ENCODE measurements at regions not wholly inside any gene's neighbourhood (a gene's known extent, or its start where the extent isn't known, plus 50 kb on each side); places are given as distances from the start of the nearest gene placed in this dataset.

DNA sequence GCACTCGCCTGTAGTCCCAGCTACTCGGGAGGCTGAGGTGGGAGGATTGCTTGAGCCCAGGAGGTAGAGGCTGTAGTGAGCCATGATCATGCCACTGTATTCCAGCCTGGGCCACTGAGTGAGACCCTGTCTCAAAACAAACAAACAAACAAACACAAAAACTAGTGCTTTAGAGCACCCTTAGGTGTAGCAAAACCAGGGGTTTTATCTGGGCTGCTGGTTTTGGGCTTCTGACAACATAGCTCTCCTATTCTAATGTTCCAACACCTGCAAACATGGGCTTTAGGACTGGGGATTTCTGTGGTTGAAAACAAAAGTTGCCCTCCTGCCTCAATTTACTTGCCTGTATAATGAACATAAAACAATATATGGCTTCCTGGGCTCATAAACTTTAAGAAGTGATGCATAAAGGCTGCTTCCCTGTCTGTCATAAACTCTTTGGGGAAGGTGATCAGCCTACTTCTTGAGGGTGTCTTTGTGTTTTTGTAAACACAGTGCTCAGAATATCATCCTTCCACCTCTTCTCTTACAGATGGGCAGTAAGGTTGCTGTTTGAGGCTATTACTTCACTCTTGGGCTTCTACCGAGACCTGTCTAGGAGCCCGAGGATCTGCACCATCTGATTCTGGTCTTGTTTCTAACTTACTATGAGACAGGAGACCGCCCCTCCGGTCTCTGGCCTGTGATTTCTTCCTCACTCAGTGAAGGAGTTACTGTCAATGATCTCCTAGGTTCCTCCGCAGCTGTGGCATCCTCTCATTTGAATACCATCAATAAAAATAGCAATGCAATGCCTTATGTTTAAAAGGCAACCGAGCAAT, 246.5 kb downstream of the MYCN start:
- Histone ChIP-seq H3K9me2 (ENCODE audit: low read depth, low read length) (no peaks in the 10 kb centered on the region), H3K79me2 (ENCODE audit: insufficient read depth, low read length) (no peaks in the 10 kb centered on the region), H3K36me3 (ENCODE audit: insufficient read depth, low read length) (no peaks in the 10 kb centered on the region), H3K9me3 (ENCODE audit: low read length) (no peaks in the 10 kb centered on the region), H3K4me2 (ENCODE audit: low read length) (no peak overlapping the region), H3K4me3 (ENCODE audit: low read depth, low read length, poor library complexity, severe bottlenecking) (no peak overlapping the region), H3K9ac (ENCODE audit: low read length) (no peak overlapping the region), H3K27me3 (ENCODE audit: insufficient read depth, low read length) (no peaks in the 10 kb centered on the region), H3K27ac (ENCODE audit: low read depth, low read length, poor library complexity, severe bottlenecking) (no peak overlapping the region), H3F3A (ENCODE audit: insufficient read depth, low read length) (no peaks in the 10 kb centered on the region), H3K4me1 (ENCODE audit: insufficient read depth, low read length, severe bottlenecking) (no peaks in the 10 kb centered on the region), H4K20me1 (ENCODE audit: insufficient read depth, low read length) (no peaks in the 10 kb centered on the region), H2AFZ (ENCODE audit: low read length) (no peak overlapping the region)
- TF ChIP-seq EZH2 (IDR thresholded peaks at IDR 0.05; ENCODE audit: borderline replicate concordance, low read length): no peak
- TF ChIP-seq, protein P1, sequence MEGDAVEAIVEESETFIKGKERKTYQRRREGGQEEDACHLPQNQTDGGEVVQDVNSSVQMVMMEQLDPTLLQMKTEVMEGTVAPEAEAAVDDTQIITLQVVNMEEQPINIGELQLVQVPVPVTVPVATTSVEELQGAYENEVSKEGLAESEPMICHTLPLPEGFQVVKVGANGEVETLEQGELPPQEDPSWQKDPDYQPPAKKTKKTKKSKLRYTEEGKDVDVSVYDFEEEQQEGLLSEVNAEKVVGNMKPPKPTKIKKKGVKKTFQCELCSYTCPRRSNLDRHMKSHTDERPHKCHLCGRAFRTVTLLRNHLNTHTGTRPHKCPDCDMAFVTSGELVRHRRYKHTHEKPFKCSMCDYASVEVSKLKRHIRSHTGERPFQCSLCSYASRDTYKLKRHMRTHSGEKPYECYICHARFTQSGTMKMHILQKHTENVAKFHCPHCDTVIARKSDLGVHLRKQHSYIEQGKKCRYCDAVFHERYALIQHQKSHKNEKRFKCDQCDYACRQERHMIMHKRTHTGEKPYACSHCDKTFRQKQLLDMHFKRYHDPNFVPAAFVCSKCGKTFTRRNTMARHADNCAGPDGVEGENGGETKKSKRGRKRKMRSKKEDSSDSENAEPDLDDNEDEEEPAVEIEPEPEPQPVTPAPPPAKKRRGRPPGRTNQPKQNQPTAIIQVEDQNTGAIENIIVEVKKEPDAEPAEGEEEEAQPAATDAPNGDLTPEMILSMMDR (IDR thresholded peaks at IDR 0.05; ENCODE audit: low read length): no peak

- no peaks in the 10 kb centered on the region for H3K36me3 ChIP-seq (ENCODE audit: insufficient read depth, low read length)
- TF ChIP-seq, protein P1 (IDR thresholded peaks at IDR 0.05; ENCODE audit: low read length): no peak
- no peak for TF ChIP-seq EZH2 (IDR thresholded peaks at IDR 0.05; ENCODE audit: borderline replicate concordance, low read length)
- no peak overlapping the region for H3K9ac ChIP-seq (ENCODE audit: low read length)
- no peak overlapping the region for H3K4me2 ChIP-seq (ENCODE audit: low read length)
- H3K79me2 ChIP-seq (ENCODE audit: insufficient read depth, low read length): no peaks in the 10 kb centered on the region
- no peaks in the 10 kb centered on the region for H3F3A ChIP-seq (ENCODE audit: insufficient read depth, low read length)
- H3K9me2 ChIP-seq (ENCODE audit: low read depth, low read length): no peaks in the 10 kb centered on the region
- H2AFZ ChIP-seq (ENCODE audit: low read length): no peak overlapping the region
- no peaks in the 10 kb centered on the region for H3K27me3 ChIP-seq (ENCODE audit: insufficient read depth, low read length)
- no peak overlapping the region for H3K27ac ChIP-seq (ENCODE audit: low read depth, low read length, poor library complexity, severe bottlenecking)
- no peaks in the 10 kb centered on the region for H3K9me3 ChIP-seq (ENCODE audit: low read length)
- H3K4me1 ChIP-seq (ENCODE audit: insufficient read depth, low read length, severe bottlenecking): no peaks in the 10 kb centered on the region
- H3K4me3 ChIP-seq (ENCODE audit: low read depth, low read length, poor library complexity, severe bottlenecking): no peak overlapping the region
- no peaks in the 10 kb centered on the region for H4K20me1 ChIP-seq (ENCODE audit: insufficient read depth, low read length)
Observed at GRCh38 chr2:16185801-16186272, 245.5 kb downstream of the MYCN start.

DNA sequence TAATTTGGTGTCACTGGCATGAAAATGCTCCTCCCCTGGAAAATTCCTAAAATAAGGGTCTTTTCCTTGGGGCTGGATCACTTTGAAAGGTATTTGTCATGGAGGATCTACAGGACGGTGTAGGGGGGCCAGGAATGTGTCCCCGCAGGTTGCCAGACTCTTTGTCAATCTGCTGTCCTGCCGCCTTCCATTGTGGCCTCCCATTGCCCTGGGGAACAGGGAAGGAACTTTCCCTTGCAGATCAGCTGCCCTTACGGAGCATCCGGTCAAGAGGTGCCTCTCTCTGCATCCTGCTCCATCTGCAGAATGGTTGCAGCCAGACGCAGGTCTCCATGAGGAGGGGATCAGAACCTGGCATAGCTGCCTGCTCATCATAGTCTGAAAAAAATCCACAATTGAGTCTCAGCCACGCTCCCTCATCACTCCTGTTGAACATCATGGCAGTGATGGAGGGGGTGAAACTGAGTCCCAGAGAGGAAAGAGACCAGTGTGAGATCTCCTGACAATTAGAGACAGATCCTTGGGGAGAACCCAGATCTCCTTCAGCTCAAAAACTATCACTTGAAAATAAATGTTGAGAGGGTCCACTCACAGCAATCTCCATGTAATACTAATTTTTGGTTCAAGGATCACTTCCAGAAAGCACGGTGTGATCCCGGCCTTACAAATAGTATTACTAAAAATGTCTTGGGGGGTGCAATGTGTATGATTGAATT, 244.8 kb downstream of the MYCN start:
- H2AFZ ChIP-seq (ENCODE audit: low read length): no peak overlapping the region
- no peaks in the 10 kb centered on the region for H3K9me3 ChIP-seq (ENCODE audit: low read length)
- no peaks in the 10 kb centered on the region for H3K36me3 ChIP-seq (ENCODE audit: insufficient read depth, low read length)
- H3K27me3 ChIP-seq (ENCODE audit: insufficient read depth, low read length): no peaks in the 10 kb centered on the region
- H3K9ac ChIP-seq (ENCODE audit: low read length): no peak overlapping the region
- H3K4me1 ChIP-seq (ENCODE audit: insufficient read depth, low read length, severe bottlenecking): no peaks in the 10 kb centered on the region
- H3K4me3 ChIP-seq (ENCODE audit: low read depth, low read length, poor library complexity, severe bottlenecking): no peak overlapping the region
- TF ChIP-seq, protein P1 (IDR thresholded peaks at IDR 0.05; ENCODE audit: low read length): no peak
- TF ChIP-seq EZH2 (IDR thresholded peaks at IDR 0.05; ENCODE audit: borderline replicate concordance, low read length): no peak
- no peaks in the 10 kb centered on the region for H3K9me2 ChIP-seq (ENCODE audit: low read depth, low read length)
- no peaks in the 10 kb centered on the region for H3K79me2 ChIP-seq (ENCODE audit: insufficient read depth, low read length)
- H3F3A ChIP-seq (ENCODE audit: insufficient read depth, low read length): no peaks in the 10 kb centered on the region
- H4K20me1 ChIP-seq (ENCODE audit: insufficient read depth, low read length): no peaks in the 10 kb centered on the region
- no peak overlapping the region for H3K4me2 ChIP-seq (ENCODE audit: low read length)
- H3K27ac ChIP-seq (ENCODE audit: low read depth, low read length, poor library complexity, severe bottlenecking): no peak overlapping the region
